Stimulated activated CD4-positive, alpha-beta T cell treated with anti-CD3 and anti-CD28 coated beads, Interleukin-12 subunit alpha, Interleukin-12 subunit beta, amount 100 ng/mL, for 48 hours (primary cell): ENCODE measurements at regions not wholly inside any gene's neighbourhood (a gene's known extent, or its start where the extent isn't known, plus 50 kb on each side); places are given as distances from the start of the nearest gene placed in this dataset.
"Not testable (repeated sequence)": the region's sequence is repeated elsewhere in the genome, so short reads cannot be mapped to it uniquely, and the experiment has no call there.

ENCODE experiments used
- DNase-seq, 3 donors: peaks; one replicate each; pipeline ENCODE4 v3.0.0-alpha.2; 2020; ENCODE audit warnings: low read depth in 2 of 3, low spot score in 1 of 3

- not testable (repeated sequence) for DNase-seq
Measured at GRCh38 chr9:41771693-41772092, 357.5 kb downstream of the CNTNAP3B start.

- DNase-seq, result not testable (repeated sequence)
Measured at GRCh38 chr9:41754822-41755221, 374.4 kb downstream of the CNTNAP3B start.

- DNase-seq, result not testable (repeated sequence)
Measured at GRCh38 chr9:41754403-41754802, 374.8 kb downstream of the CNTNAP3B start.

GRCh38 chr9:41741897-41742296 is 387.3 kb downstream of the CNTNAP3B start:
- DNase-seq, result not testable (repeated sequence)

- DNase-seq, result not testable (repeated sequence)
Measured at GRCh38 chr9:41741173-41741572, 388.1 kb downstream of the CNTNAP3B start.

- not testable (repeated sequence) for DNase-seq
Measured at GRCh38 chr9:41738681-41739080, 390.5 kb downstream of the CNTNAP3B start.

- not testable (repeated sequence) for DNase-seq
Measured at GRCh38 chr9:41699190-41699589, 430.0 kb downstream of the CNTNAP3B start.

- DNase-seq, result not testable (repeated sequence)
Measured at GRCh38 chr9:41697080-41697479, 432.1 kb downstream of the CNTNAP3B start.

- DNase-seq, result not testable (repeated sequence)
Measured at GRCh38 chr9:41679312-41679711, 449.9 kb downstream of the CNTNAP3B start.

GRCh38 chr9:41663497-41664036 is 465.7 kb downstream of the CNTNAP3B start:
- DNase-seq, result not testable (repeated sequence)

GRCh38 chr9:41658706-41659105 is 469.6 kb upstream of the ZNG1F start:
- DNase-seq, result not testable (repeated sequence)

- not testable (repeated sequence) for DNase-seq
Measured at GRCh38 chr9:41658116-41658515, 469.0 kb upstream of the ZNG1F start.

GRCh38 chr9:41657141-41657540 is 468.0 kb upstream of the ZNG1F start:
- DNase-seq, result not testable (repeated sequence)

- not testable (repeated sequence) for DNase-seq
Measured at GRCh38 chr9:41655071-41655554, 466.0 kb upstream of the ZNG1F start.

- DNase-seq, result not testable (repeated sequence)
Measured at GRCh38 chr9:41654349-41654748, 465.2 kb upstream of the ZNG1F start.

- not testable (repeated sequence) for DNase-seq
Measured at GRCh38 chr9:41653560-41654340, 464.6 kb upstream of the ZNG1F start.

GRCh38 chr9:41652800-41653199 is 463.7 kb upstream of the ZNG1F start:
- not testable (repeated sequence) for DNase-seq

GRCh38 chr9:41652100-41652713 is 463.1 kb upstream of the ZNG1F start:
- not testable (repeated sequence) for DNase-seq

GRCh38 chr9:41650086-41650485 is 461.0 kb upstream of the ZNG1F start:
- not testable (repeated sequence) for DNase-seq

- not testable (repeated sequence) for DNase-seq
Measured at GRCh38 chr9:41648564-41648963, 459.4 kb upstream of the ZNG1F start.

GRCh38 chr9:41646246-41646645 is 457.1 kb upstream of the ZNG1F start:
- DNase-seq, result not testable (repeated sequence)
